D721Med (cell line): ENCODE measurements at regions not wholly inside any gene's neighbourhood (a gene's known extent, or its start where the extent isn't known, plus 50 kb on each side); places are given as distances from the start of the nearest gene placed in this dataset.

Source experiments
- DNase-seq: peaks from one replicate; pipeline ENCODE4 v3.0.0; 2011; ENCODE audit warnings: low spot score; ENCODE audit not compliant: insufficient read length
- FAIRE-seq: peaks from 2 replicates; lab custom pipeline; 2011; peaks lifted over from hg19 to GRCh38; lab: Jason Lieb, UNC
- CTCF ChIP-seq: IDR thresholded peaks from 2 replicates; pipeline ENCODE4 v1.5.1; 2012; ENCODE audit warnings: mild to moderate bottlenecking, control low read depth; ENCODE audit not compliant: insufficient read depth; ENCODE audit errors: missing control alignments

DNA sequence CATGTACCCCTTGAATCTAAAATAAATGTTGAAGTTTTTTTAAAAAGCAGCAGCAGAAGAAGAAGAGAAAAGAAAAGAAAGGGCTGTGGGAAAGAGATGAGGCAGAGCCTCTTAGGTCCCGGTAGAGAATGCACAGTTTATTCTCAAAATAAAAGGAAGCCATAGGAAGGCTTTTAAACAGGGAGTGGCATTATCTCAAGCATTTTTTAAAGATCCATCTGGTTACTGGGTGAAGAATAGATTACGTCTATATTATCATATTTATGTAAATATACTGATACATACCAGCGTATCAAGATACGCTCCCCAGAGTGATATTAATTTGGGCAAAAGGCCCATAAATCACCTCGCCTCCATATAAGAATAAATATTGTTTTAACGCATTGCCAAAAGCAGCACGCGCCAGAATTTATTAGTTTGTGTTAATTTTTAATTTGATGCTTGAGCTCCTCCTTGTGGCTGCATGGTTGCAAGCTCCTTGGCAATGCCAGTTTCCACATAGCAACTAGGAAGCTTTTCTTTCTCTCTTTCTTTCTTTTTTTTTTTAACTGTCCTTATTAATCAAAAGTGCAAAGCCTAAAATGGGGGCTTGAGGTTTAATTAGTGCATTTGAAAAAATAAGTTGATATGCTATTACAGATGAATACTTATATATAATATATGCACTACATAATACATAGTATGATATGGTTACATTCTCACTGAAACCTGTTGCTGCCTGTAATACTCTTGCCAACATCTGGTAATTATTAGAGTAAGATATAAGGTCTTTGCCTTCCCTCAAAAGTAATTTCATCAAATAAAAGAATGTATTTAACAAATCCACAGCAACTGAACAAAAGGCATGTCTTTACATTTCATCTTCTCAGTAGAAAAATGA lies 242.8 kb upstream of the UBE2E2 start:
- peak; percentile 85 for TF ChIP-seq CTCF
- FAIRE-seq (no peak), DNase-seq (no peak)

GRCh38 chr3:22962244-22962643 lies 240.9 kb upstream of the UBE2E2 start:
- DNase-seq, result no peak
- no peak for FAIRE-seq
- no peak for TF ChIP-seq CTCF

- no peak for FAIRE-seq
- no peak for DNase-seq
- no peak for TF ChIP-seq CTCF
Observed at GRCh38 chr3:22966349-22966748, 236.8 kb upstream of the UBE2E2 start.

DNA sequence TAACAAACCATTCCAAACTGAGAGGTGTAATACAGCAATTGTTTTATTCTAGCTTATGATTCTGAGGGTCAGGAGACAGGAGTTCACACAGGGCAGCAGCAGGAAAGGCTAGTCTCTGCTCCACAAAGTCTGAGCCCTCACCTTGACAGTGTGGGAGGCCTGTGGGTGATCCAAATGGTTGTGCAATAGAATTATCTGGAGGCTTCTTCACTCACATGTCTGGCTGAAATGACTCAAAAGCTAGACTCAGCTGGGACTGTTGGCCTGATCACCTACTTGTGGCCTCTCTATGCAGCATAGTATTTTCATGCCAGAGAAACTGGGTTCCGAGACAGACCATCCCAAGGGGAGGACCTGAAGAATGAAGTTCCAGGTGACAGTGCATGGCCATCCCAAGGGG lies 233.9 kb upstream of the UBE2E2 start:
- FAIRE-seq, result no peak
- no peak for TF ChIP-seq CTCF
- no peak for DNase-seq

DNA sequence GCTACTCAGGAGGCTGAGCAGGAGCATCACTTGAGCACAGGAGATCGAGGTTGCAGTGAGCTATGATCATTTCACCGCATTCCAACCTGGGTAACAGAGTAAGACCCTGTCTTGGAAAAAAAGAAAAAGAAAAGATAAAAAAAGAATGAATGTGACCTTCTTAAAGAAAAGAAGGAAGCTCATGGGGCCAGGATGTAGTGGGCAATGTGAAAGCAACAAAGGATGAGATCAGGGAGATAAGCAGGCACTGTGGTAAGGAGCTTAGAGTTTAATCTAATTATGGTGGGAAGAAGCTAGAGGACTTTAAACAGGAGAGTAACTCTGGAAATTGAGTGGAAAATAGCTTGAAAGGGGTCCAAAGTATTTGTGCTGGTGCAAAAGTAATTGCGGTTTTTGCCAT lies 231.6 kb upstream of the UBE2E2 start:
- FAIRE-seq (peak; percentile 66), DNase-seq (no peak)
- TF ChIP-seq CTCF, result no peak

DNA sequence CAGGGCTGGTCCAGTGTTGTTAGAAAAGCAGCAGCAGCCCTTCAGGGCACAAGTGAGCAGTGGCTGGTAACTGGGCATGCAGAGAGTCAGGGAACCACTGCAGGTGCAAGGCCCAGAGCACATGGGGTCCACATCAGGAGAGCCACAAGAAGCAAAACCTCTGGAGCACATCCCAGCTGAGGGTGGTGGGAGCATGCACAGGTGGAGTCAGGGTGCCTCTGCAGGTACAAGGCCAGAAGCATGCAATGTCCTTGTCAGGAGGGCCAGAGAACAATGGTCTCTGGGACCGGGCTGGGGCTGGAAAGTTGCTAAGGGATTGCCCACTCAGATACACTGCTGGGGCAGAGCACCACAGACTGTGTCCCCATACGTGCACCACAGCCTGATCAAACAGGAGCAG lies 226.1 kb upstream of the UBE2E2 start:
- FAIRE-seq (no peak), DNase-seq (no peak)
- TF ChIP-seq CTCF, result no peak

- DNase-seq (no peak), FAIRE-seq (no peak)
- TF ChIP-seq CTCF, result no peak
Observed at GRCh38 chr3:22977650-22978289, 225.4 kb upstream of the UBE2E2 start.
